ENCODE measurements at regions not wholly inside any gene's neighbourhood (a gene's known extent, or its start where the extent isn't known, plus 50 kb on each side); places are given as distances from the start of the nearest gene placed in this dataset.
"Not testable (repeated sequence)": the region's sequence is repeated elsewhere in the genome, so short reads cannot be mapped to it uniquely, and the experiment has no call there.

DNA sequence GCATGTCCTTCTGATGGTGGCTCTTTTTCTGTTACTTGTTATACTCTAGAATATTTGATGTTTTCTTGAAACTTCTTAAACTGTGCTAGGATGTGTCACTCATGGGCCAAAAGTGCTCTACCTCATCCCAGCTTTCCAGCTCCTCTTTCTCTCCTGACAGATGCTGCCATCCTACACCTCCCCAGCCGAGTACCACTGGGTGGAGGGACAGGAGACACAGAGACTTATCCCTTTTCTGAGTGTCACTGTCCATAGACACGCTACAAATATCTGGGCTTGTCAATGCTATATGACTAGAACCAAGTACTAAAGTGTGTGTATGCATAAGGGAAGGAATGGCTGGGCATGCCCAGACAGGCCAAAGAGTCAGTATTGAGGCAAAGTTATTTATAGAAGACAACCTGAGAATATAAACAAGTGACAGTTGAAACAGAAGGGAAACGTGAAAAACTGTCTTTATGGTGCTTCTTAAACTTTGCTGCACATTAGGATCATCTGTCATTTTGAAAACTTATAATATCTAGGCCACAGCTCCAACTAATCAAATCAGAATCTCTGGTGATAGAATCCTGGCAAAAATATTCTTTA is 188.0 kb downstream of the CARTPT start:
- DNase-seq (ENCODE audit: low spot score), result no peak

DNA sequence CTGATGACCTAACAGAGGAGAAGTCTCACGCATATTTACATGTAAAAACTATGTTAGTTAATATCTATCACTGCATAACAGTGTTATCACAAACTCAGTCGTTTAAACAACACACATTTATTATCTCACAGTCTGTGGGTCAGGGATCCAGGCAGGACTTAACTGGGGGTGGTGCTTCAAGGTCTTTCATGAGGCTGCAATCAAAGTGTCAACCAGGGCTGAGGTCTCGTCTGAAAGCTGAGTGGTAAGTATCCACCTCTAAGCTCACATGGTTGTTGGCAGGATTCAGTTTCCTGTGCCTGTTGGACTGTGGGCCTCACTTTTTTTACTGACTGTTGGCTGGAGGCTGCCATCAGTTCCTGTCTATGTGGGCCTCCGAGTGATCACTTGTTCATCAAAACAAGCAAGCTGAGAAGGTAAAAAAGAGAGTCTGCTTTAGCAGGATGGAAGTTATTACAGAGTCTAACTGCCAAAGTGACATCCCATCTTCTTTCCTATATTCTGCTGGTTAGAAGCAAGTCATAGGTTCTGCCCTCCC is 188.6 kb downstream of the CARTPT start:
- no peak for DNase-seq (ENCODE audit: low spot score)

DNA sequence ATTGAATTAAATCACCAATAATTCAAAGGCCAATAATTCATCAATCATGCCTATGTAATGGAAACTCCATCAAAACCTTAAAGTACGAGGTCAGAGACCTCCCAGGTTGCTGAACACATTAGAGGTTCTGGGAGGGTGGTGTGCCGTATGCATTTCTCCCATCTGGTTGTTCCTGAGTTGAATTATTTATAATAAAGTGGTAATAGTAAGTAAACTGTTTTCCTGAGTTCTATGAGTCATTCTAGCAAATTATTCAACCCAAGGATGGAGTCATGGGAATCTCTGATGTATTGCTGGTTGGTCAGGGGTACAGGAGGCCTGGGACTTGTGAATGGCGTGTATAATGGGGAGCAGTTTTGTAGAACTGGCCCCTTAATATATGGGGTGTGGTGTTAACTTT is 191.7 kb downstream of the CARTPT start:
- no peak for DNase-seq (ENCODE audit: low spot score)

DNA sequence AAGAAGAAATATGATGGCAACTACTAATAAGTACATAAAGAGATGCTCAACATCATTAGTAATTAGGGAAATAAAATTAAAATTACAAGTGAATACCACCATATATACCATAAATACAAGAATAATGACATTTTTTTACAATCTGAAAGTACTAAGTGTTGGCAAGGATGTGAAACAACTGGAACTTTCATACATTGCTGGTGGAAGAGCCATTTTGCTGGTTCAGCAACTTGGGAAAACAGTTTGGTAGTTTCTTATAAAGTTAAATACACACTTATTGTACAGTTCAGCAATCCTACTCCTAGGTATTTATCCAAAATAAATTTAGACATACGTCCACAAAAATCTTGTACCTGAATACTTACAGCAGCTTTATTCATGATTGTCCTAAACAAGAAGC is 192.9 kb downstream of the CARTPT start:
- no peak for DNase-seq (ENCODE audit: low spot score)

DNA sequence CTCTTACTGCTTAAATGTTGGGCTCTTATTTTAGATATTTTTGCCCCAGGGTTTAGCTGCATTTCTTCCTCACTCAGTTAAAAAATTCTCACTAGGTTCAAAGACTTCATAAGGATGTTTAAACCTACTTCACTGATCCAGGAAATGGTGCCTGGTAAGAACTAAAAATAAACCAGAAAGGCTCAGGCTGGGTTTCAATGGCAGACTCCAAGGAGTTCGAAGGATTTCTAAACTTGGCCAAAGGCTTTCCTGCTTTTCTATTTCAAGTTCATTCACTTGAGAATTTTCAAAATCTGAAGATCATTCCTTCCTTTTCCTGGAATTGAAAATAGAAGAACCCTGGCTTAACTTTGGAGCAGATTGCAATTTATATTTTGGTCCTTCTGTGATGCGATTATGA is 193.0 kb upstream of the MAP1B start:
- no peak for DNase-seq (ENCODE audit: low spot score)

DNA sequence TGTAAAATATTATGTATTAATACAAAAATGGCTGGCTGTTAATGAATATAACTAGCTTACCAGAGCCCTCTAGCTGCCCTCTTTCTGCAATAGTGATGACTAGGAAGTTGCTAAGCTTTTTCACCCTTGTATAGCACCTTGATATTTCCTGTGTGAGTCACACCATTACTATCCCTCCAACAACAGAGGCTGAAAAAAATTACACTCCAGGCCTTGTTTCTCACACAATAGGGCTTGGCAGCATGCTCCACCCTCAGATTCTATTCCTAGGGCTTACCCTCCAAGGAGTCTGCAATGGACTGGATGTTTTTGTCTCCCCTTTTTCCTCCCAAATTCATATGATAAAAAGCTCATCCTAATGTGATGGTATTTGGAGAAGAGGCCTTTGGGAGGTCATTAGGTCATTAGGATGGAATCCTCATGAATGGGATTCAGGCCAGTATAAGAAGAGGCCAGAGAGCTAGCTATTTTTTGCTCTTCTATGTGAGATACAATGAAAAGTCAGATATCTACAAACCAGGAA is 184.6 kb upstream of the MAP1B start:
- peak; percentile 4 for DNase-seq (ENCODE audit: low spot score)

DNA sequence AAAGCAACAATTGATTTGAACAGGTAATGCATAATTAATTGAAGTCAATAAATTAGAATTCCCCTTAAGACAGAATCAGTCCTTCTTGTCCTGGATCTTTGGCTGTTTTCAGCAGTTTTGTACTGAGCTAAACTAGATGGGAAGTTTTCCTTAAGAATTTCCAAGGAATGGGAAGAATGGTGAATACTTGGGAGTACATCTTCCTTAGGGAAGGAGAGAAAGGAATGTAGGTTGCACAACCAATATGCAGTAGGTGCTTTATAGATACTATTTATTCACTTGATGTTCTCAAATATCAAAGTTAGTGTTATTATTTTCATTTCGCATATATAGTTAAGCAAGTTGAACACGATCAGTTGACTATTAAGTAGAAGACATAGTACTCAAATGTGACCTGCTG is 183.5 kb upstream of the MAP1B start:
- DNase-seq (ENCODE audit: low spot score), result no peak

DNA sequence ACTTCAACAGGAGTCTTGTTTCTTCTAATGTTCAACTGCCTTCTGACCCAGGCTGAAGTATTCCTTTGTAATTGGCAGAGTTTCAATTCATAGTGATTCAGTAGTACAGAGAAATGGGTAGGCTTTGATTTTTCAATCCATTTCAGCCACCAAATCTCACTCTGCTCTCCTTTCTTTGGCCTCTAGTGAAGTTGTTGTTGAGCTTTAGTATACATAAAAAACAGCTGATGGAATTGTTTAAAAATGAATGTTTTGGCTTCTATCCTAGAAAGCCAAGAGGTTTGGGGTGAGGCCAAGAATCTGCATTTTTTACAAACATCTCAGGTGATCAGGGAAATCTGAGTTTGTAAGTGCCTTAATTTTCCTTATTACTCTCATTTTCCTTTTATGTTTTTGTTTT is 182.9 kb upstream of the MAP1B start:
- DNase-seq (ENCODE audit: low spot score), result no peak

DNA sequence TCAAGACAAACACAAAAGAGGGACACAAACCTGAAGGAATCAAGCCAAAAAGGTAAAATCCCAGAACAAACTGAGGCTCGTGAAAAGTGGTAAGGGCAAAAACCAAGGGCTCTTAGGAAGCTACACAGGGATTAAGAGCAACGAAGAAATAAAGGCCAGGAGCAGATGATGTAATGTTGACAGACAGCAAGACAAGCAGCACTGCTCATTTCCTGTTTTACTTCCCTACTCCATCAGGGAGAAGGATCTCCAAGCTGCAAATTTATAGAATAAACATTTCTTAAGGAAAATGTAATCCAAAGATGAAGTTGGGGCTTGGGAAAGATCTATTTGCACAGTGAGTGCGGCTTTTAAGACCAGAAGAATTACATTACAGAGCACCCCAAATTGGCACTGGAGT is 182.3 kb upstream of the MAP1B start:
- no peak for DNase-seq (ENCODE audit: low spot score)

DNA sequence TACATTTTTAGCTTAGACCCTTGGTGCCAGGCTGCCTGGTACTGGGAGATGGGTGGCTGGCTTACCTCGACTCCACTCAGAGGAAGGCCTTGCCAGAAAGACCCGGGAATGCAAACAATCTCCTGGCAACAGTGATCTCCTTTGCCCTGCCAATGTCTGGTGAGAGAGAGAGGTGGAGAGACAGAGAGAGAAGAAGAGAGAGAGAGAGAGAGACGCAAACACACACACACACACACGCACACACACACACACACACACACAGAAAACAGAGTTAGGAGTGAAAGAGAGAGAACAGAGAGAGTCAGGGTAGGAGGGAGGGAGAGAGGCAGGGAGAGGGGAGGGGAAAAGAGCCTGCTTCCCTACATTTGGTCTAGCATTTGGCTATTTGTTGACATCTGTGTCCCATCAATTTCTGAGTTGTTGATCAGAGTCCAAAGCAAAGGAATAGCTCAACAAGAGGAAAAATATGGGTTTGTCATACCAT is 181.6 kb upstream of the MAP1B start:
- no peak for DNase-seq (ENCODE audit: low spot score)

DNA sequence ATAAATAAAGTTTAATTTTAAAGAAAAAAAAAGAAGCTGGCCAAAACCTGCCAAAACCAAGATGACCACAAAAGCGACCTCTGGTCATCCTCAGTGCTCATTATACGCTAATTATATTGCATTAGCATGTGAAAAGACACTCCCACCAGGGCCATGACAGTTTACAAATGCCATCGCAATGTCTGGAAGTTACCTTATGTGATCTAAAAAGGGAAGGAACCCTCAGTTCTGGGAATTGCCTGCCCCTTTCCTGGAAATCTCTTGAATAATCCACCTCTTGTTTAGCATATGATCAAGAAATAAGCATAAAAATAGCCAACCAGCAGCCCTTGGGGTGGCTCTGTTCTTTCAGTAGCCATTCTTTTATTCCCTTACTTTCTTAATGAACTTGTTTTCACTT is 178.3 kb upstream of the MAP1B start:
- no peak for DNase-seq (ENCODE audit: low spot score)

DNA sequence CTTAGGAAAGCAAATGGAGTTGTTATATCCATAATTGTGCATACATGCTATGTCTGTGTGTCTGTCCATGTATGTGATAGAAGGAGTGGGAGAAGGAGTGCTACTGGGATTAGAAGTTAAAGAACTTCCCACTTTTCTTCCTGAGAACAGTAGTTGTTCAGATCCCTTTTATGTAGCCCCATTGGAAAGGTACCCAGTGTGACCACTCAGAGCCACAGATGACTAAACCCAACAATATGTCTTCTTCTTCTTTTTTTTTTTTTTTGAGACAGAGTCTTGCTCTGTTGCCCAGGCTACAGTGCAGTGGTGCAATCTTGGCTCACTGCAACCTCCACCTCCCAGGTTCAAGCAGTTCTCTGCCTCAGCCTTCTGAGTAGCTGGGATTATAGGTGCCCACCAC is 176.7 kb upstream of the MAP1B start:
- not testable (repeated sequence) for DNase-seq (ENCODE audit: low spot score)

DNA sequence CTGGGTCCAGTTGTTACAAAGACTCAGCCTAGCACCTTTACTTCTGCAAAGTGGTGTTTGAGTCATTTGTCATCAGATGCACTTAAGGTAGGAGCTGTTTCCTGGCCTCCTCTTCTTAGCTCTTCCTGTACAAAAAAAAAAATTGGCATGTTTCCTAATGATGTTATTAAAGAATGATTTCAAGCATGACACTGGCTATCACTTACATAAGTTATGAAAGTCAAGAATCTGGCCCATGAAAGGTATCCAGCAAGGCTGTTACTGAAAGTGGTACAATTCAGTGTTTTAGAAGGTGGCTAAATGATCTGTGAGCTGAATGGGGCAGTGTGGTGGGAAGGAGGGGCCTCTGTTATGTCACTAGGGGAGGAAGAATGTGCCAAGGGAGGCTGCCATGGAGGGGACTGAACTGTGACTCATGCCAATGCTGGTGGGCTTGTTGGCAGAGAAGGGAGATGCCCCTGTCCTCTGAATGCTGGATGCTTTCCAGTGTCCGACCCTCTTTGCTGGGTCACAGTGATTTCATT is 175.1 kb upstream of the MAP1B start:
- DNase-seq (ENCODE audit: low spot score), result no peak

DNA sequence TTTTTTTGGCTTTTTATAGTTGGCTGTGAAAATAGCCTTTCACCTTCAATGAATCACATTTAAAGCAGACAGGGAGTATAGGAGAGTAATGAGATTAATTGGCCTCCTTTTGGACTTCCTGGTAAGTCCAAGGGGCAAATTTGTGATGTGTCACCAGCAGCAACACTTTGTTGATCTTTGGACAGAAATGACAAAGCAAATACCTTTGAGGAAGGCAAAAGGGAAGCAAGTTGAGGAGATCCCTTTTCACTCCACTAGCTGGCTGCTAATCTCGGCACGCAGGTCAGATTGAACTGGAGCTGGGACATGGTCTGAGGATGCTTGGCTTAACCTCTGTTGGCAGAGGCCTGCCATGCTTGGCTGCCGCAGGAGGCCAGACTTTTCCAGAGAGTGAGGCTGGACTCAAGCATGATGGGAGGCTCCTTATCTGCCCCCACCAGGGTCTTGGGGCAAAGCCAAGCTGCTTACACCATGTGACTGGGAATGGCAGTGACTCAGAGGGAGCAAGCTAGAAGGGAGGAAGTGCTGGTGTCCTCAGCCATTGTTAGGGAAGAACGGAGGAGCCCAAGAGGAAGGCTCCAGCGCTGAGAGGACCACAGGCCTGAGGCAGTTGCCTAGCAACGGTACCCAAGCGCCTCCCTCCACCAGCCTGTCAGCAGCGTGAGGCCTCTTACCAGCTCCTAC is 174.5 kb upstream of the MAP1B start:
- no peak for DNase-seq (ENCODE audit: low spot score)

DNA sequence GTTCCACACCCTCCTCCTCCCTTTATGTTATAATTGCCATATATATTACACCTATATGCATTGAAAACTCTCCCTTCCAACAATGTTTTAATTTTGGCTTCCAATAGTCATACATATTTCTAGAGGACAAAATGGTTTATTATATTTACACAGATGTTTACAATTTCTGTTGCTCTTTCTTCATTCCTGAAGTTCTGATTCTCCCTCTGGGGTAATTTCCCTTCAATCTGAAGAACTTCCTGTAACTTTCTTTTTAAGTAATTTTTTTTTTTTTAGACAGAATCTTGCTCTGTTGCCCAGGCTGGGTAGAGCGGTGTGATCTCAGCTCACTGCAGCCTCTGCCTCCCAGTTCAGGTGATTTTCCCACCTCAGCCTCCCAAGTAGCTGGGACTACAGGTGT is 173.0 kb upstream of the MAP1B start:
- DNase-seq (ENCODE audit: low spot score), result no peak

DNA sequence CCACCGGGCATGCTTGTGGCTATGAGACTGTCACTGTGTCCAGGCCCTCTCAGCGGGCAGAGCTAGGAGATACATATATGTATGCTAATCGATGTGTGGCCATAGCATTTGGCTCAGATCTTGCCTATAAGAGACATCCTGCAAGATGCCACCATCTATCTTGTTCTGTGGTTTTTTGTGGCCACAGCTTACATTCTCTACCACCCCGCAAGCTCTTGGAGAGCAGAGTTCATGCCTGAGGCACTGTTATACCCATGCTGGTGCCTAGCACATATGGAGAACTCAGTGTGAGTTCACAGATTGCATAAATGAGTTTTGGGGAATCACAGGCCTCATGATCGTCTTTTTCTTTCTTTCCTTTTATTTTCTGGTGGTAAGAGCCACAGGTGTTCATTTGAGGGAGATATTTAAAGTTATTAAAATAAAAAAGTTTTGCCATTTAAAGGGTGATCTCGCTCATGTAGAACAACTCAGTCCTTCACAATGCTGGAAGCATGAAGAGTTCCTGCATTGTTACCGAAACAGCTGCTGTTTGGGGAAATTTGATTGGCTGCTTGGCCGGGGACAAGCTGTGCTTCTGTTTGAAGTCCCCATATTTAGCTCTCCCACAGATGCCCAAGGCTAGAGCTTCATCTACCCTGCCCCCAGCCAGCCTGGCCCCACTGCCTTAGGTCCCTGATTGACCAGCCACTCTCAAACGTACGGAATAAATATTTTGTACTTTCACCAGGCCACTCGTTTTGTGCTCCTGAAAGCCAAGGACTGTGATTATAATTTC is 169.2 kb upstream of the MAP1B start:
- DNase-seq (ENCODE audit: low spot score), result no peak

DNA sequence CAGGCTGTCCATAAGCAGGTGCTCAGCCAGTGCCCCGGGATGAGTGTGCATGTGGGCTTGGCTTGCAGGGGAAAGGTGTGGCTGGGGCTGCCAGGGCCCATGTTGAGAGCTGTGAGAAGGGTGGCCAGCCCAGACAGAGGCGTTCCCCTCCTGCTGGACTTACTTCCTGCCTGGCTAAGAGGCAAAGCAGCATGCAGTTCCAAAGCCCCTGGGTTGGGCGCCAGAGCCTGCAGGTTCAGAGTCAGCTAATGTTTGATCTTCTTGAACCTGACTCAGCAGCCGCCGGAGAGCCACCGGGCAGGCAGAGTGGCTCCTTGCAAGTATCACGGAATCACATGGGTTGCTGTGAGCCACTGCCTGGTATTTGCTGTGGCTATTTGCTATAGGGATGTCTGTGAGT is 168.4 kb upstream of the MAP1B start:
- no peak for DNase-seq (ENCODE audit: low spot score)

DNA sequence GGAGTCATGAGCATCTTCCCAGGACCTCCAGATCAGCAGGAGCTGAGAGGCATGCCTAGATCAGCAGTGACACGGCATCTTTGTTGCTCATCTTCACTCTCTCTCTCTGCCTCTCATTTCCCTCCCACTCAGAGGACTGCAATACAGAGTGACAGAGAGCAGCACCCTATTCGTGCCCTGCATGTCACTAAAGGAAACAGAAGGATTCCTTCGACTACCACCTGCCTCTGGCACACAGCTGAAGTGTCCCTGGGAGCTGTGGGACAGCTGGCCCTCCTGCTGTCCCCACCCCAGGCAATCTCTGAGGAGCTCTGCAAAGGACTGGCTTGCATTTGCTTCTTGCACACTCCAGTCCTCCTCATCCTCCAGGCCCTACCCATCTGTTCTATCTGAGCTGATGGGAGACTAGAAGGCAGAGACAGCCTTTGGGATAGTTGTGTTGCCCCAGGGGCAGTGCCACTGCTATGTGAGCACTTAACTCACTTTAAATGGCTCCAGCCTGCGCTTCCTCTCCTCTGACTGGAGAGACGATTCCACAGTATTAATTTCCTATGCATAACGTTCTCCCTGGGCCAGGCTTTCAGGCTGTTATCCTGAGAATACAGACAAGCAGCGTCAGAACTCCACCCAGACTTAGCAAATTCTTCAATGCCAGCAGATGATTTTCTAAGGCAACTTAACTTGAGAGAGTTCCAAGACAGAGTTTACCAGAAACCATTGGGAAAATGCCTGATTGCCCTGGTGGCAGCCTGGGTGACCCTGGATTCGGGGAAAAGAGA is 167.6 kb upstream of the MAP1B start:
- DNase-seq (ENCODE audit: low spot score), result no peak

DNA sequence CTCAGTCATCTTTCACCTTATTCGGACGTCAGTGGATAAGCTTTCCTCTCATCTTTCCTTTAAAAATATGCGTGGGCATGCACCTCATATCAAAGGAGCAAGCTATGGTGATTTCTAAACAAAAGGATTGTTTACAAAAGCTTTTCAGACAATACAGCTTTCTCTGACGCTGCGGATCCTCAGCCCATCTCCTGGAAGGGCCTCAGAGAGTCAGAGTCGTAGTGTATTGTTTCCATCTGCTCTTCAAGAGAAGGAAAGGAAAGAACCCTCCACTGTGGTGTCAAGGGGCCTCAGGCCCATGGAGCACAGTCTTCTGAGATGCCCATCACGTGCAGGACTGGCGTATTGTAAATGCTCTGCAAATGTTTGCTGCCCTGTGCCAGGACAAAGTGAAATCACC is 163.4 kb upstream of the MAP1B start:
- DNase-seq (ENCODE audit: low spot score), result no peak

DNA sequence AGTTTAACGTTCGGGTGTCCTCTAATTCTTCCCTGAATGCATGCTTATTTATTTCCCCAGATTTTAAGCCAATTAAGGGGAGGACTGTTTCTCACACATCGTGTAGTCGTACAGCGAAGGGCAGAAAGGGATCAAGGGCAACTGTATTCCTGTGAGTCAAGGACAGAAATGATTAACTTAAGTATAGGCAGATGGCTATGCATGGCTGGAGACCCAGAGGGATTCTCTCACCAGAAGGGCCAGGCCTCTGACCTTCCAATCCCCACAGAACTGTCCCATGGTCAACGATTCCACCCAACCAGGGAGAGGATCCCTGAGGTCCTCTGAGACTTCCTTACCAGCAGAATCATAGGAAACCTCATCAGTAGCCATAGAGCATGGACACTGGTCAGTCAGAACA is 161.8 kb upstream of the MAP1B start:
- no peak for DNase-seq (ENCODE audit: low spot score)

DNA sequence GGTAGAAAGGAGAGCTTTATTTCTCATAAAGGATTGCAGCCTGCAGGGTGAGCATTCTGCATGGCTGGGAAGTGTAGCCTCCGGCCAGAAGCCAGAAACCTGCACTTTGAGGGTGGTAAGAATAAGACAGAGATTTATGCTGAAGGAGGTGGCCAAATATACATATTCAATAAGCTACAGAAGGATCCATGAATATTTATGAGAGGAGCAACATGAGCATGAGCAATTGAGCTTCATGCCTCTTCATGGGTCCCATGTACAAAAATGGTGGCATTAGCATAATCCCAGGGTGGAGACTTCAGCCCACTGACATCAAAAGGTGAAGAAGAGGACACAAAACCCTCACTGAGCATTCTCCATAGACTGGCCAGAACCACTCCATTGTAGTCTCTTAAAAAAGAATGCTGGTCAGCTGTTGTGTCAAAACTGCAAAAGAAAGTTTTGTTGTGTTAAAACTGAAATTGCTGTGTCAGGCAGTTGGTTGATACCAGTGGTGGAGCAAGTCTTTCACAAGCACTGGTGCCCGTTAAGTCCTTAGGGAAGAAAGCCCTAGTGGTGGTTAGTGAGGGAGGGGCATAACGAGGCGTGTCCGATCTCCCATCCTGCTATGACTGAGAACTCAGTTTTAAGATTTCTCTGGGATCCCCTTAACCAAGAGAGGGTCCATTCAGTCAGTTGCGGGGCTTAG is 160.8 kb upstream of the MAP1B start:
- DNase-seq (ENCODE audit: low spot score), result no peak
